ENCODE measurements at regions not wholly inside any gene's neighbourhood (a gene's known extent, or its start where the extent isn't known, plus 50 kb on each side); places are given as distances from the start of the nearest gene placed in this dataset.

GRCh38 chr2:67729474-67729873, 332.3 kb downstream of the ETAA1 start:
- intact Hi-C loops (cut with micrococcal nuclease; ENCODE audit: unreplicated experiment) = no loop called here
- peak overlapping the region; percentile 8; the same call in 1 of the 2 replicates for H3K4me2 ChIP-seq (ENCODE audit: low read depth, low read length)
- no TSS peak for BruUV-seq (replicated peaks)
- no peaks in the 10 kb centered on the region for H3K9me3 ChIP-seq (ENCODE audit: low read length)
- FAIRE-seq (peak; percentile 63), DNase-seq (ENCODE audit: low spot score) (peak; percentile 24), ATAC-seq (peak; percentile 68)
- WGBS (ENCODE audit: low lambda C conversion rate) = 1% methylated on average over 3 of the region's 3 CpGs
- CTCF ChIA-PET (ENCODE audit: low intra/inter-chr PET ratio, low total read pairs) = no interaction called here
- in situ Hi-C loops (cut with HindIII; ENCODE audit: extremely low pct_ligation_motif_present, low pct_unique_long_range_greater_than_20kb) = no loop called here
- no peak overlapping the region for H3K4me3 ChIP-seq (replicated peaks in 1 of 3; ENCODE audit: insufficient read depth in 1 of 3, low read depth in 2 of 3, low read length in 3 of 3)
- no peaks in the 10 kb centered on the region; a peak in 1 of 5 replicates for H3K27me3 ChIP-seq (ENCODE audit: control insufficient read depth in 1 of 2, insufficient read depth in 2 of 2, low read length in 2 of 2)
- no peaks in the 10 kb centered on the region for H3K79me2 ChIP-seq (ENCODE audit: insufficient read depth, low read length)
- H2AFZ ChIP-seq (ENCODE audit: low read length) = no peak overlapping the region
- peaks cover 28% of the 10 kb centered on the region for H3K4me1 ChIP-seq (ENCODE audit: insufficient read depth, low read length)
- POLR2A ChIA-PET = no interaction called here
- H3K27ac ChIP-seq (ENCODE audit: extremely low read length, insufficient read depth, low read length) = no peak overlapping the region
- no peak overlapping the region for H3K9ac ChIP-seq (ENCODE audit: insufficient read depth, low read depth, low read length)
- H4K20me1 ChIP-seq (ENCODE audit: insufficient read depth, low read length) = no peaks in the 10 kb centered on the region
- H3K36me3 ChIP-seq (replicated peaks in 1 of 2; ENCODE audit: control insufficient read depth in 1 of 2, insufficient read depth in 2 of 2, low read length in 2 of 2) = no peaks in the 10 kb centered on the region
- TF ChIP-seq ELF1 (CRISPR knock-in tag; IDR thresholded peaks at IDR 0.05) = no peak
- TF ChIP-seq ERF (CRISPR knock-in tag; IDR thresholded peaks at IDR 0.05) = no peak
- no peak for TF ChIP-seq HNRNPL (IDR thresholded peaks at IDR 0.05; ENCODE audit: low read depth, low read length)
- TF ChIP-seq ZNF556 (CRISPR knock-in tag; IDR thresholded peaks at IDR 0.05; ENCODE audit: borderline replicate concordance) = no peak
- no peak for TF ChIP-seq ZNF501 (CRISPR knock-in tag; IDR thresholded peaks at IDR 0.05)
- no peak for TF ChIP-seq NONO (IDR thresholded peaks at IDR 0.05)
- TF ChIP-seq NONO (CRISPR knock-in tag; conservative IDR thresholded peaks at IDR 0.05) = no peak
- TF ChIP-seq, protein P1, sequence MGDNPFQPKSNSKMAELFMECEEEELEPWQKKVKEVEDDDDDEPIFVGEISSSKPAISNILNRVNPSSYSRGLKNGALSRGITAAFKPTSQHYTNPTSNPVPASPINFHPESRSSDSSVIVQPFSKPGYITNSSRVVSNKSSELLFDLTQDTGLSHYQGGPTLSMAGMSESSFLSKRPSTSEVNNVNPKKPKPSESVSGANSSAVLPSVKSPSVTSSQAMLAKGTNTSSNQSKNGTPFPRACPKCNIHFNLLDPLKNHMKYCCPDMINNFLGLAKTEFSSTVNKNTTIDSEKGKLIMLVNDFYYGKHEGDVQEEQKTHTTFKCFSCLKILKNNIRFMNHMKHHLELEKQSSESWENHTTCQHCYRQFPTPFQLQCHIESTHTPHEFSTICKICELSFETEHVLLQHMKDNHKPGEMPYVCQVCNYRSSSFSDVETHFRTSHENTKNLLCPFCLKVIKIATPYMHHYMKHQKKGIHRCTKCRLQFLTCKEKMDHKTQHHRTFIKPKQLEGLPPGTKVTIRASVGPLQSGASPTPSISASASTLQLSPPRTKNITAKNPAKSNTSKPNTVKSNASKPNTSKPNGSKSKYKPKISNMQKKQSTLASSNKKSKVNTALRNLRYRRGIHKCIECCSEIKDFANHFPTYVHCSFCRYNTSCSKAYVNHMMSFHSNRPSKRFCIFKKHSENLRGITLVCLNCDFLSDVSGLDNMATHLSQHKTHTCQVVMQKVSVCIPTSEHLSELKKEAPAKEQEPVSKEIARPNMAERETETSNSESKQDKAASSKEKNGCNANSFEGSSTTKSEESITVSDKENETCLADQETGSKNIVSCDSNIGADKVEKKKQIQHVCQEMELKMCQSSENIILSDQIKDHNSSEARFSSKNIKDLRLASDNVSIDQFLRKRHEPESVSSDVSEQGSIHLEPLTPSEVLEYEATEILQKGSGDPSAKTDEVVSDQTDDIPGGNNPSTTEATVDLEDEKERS (CRISPR knock-in tag; IDR thresholded peaks at IDR 0.05) = no peak
- no peak for TF ChIP-seq ZNF530 (CRISPR knock-in tag; IDR thresholded peaks at IDR 0.05; ENCODE audit: low read depth)
- TF ChIP-seq, protein P2, sequence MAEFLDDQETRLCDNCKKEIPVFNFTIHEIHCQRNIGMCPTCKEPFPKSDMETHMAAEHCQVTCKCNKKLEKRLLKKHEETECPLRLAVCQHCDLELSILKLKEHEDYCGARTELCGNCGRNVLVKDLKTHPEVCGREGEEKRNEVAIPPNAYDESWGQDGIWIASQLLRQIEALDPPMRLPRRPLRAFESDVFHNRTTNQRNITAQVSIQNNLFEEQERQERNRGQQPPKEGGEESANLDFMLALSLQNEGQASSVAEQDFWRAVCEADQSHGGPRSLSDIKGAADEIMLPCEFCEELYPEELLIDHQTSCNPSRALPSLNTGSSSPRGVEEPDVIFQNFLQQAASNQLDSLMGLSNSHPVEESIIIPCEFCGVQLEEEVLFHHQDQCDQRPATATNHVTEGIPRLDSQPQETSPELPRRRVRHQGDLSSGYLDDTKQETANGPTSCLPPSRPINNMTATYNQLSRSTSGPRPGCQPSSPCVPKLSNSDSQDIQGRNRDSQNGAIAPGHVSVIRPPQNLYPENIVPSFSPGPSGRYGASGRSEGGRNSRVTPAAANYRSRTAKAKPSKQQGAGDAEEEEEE (CRISPR knock-in tag; IDR thresholded peaks at IDR 0.05; ENCODE audit: borderline replicate concordance) = no peak
- TF ChIP-seq, protein P3, sequence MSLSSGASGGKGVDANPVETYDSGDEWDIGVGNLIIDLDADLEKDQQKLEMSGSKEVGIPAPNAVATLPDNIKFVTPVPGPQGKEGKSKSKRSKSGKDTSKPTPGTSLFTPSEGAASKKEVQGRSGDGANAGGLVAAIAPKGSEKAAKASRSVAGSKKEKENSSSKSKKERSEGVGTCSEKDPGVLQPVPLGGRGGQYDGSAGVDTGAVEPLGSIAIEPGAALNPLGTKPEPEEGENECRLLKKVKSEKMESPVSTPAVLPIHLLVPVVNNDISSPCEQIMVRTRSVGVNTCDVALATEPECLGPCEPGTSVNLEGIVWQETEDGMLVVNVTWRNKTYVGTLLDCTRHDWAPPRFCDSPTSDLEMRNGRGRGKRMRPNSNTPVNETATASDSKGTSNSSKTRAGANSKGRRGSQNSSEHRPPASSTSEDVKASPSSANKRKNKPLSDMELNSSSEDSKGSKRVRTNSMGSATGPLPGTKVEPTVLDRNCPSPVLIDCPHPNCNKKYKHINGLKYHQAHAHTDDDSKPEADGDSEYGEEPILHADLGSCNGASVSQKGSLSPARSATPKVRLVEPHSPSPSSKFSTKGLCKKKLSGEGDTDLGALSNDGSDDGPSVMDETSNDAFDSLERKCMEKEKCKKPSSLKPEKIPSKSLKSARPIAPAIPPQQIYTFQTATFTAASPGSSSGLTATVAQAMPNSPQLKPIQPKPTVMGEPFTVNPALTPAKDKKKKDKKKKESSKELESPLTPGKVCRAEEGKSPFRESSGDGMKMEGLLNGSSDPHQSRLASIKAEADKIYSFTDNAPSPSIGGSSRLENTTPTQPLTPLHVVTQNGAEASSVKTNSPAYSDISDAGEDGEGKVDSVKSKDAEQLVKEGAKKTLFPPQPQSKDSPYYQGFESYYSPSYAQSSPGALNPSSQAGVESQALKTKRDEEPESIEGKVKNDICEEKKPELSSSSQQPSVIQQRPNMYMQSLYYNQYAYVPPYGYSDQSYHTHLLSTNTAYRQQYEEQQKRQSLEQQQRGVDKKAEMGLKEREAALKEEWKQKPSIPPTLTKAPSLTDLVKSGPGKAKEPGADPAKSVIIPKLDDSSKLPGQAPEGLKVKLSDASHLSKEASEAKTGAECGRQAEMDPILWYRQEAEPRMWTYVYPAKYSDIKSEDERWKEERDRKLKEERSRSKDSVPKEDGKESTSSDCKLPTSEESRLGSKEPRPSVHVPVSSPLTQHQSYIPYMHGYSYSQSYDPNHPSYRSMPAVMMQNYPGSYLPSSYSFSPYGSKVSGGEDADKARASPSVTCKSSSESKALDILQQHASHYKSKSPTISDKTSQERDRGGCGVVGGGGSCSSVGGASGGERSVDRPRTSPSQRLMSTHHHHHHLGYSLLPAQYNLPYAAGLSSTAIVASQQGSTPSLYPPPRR (CRISPR knock-in tag; IDR thresholded peaks at IDR 0.05; ENCODE audit: borderline replicate concordance) = no peak
- TF ChIP-seq, protein P4, sequence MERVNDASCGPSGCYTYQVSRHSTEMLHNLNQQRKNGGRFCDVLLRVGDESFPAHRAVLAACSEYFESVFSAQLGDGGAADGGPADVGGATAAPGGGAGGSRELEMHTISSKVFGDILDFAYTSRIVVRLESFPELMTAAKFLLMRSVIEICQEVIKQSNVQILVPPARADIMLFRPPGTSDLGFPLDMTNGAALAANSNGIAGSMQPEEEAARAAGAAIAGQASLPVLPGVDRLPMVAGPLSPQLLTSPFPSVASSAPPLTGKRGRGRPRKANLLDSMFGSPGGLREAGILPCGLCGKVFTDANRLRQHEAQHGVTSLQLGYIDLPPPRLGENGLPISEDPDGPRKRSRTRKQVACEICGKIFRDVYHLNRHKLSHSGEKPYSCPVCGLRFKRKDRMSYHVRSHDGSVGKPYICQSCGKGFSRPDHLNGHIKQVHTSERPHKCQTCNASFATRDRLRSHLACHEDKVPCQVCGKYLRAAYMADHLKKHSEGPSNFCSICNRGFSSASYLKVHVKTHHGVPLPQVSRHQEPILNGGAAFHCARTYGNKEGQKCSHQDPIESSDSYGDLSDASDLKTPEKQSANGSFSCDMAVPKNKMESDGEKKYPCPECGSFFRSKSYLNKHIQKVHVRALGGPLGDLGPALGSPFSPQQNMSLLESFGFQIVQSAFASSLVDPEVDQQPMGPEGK (CRISPR knock-in tag; IDR thresholded peaks at IDR 0.05) = 0 out of 2 replicates have a peak, but pooled peaks have one; percentile 12
- peak; percentile 80 for TF ChIP-seq GFI1 (CRISPR knock-in tag; IDR thresholded peaks at IDR 0.05; ENCODE audit: borderline replicate concordance)
- no peak for TF ChIP-seq PTBP1 (IDR thresholded peaks at IDR 0.05; ENCODE audit: low read depth, low read length, poor library complexity, severe bottlenecking)
